ENCODE measurements at regions not wholly inside any gene's neighbourhood (a gene's known extent, or its start where the extent isn't known, plus 50 kb on each side); places are given as distances from the start of the nearest gene placed in this dataset.

DNA sequence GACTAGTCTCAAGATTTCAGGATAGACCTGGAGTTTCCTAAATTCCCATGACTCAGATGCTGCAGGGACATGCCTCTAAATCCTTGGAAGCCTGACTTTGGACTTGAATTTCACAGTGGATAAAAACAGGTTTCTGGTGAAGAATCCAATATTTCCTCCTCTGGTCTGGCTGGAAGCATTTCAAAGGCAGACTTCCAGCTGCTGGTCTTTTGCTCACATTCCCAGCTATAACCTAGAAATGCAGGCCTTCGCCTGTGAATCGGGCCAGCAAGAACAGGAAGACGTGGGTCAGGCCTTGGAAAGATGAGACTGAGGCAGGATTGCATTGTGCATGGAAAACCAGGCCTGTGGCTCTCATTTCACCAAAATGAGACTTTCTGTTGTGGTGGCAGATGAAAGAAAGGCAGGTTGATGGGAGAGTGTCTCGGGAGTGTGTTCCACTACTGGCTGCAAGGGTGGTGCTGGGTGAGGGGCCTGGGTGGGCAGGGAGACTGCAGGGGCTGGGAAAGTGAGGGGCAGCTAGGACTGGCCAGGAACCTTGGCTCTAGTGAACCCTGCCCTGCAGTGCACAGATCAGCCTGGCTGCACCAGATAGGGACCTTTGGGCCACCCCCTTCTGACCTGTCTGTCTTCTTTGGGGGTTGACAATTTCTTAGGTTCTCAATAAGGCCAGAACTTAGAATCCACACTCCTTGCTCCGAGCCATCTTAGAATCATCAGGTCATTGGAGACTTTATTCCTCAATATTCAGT is 488.8 kb upstream of the MKI67 start:
- TF ChIP-seq, protein P1, sequence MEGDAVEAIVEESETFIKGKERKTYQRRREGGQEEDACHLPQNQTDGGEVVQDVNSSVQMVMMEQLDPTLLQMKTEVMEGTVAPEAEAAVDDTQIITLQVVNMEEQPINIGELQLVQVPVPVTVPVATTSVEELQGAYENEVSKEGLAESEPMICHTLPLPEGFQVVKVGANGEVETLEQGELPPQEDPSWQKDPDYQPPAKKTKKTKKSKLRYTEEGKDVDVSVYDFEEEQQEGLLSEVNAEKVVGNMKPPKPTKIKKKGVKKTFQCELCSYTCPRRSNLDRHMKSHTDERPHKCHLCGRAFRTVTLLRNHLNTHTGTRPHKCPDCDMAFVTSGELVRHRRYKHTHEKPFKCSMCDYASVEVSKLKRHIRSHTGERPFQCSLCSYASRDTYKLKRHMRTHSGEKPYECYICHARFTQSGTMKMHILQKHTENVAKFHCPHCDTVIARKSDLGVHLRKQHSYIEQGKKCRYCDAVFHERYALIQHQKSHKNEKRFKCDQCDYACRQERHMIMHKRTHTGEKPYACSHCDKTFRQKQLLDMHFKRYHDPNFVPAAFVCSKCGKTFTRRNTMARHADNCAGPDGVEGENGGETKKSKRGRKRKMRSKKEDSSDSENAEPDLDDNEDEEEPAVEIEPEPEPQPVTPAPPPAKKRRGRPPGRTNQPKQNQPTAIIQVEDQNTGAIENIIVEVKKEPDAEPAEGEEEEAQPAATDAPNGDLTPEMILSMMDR (IDR thresholded peaks at IDR 0.05) = no peak
- TF ChIP-seq POLR2A (IDR thresholded peaks at IDR 0.05) = no peak

Data from lower leg skin (tissue), 3 donors.